GM12872 (cell line): ENCODE measurements at regions not wholly inside any gene's neighbourhood (a gene's known extent, or its start where the extent isn't known, plus 50 kb on each side); places are given as distances from the start of the nearest gene placed in this dataset.

Experiments
- CTCF ChIP-seq: IDR thresholded peaks from 3 replicates; pipeline ENCODE4 v1.5.1; 2011; ENCODE audit warnings: low read depth, mild to moderate bottlenecking, low read length, moderate library complexity; ENCODE audit not compliant: insufficient read depth

- TF ChIP-seq CTCF = no peak
These were observed 140.1 kb upstream of the CAMK1G start for GRCh38 chr1:209443361-209443931.

- no peak for TF ChIP-seq CTCF
These were observed 139.4 kb upstream of the CAMK1G start for GRCh38 chr1:209443975-209444651.

DNA sequence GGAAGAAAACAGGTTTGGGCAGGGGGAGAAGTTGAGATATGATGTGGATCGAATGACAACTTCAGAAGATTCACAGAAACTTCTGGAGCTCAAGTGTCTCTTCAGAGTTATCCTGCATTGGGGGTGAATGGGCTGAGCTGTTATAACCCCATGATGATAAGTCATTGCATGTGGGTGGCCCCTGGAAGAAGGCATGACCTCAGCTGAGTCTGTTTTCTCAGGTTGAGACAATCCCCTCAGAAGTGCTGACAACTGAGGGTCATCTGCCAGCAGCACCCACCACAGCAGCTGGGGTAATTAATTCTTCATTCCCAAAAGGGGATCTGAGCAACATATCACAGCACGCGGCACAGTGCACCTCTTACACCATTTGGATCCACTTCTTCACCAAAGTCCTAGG is 138.6 kb upstream of the CAMK1G start:
- TF ChIP-seq CTCF = no peak

- TF ChIP-seq CTCF = no peak
These were observed 137.9 kb upstream of the CAMK1G start for GRCh38 chr1:209445576-209445975.

DNA sequence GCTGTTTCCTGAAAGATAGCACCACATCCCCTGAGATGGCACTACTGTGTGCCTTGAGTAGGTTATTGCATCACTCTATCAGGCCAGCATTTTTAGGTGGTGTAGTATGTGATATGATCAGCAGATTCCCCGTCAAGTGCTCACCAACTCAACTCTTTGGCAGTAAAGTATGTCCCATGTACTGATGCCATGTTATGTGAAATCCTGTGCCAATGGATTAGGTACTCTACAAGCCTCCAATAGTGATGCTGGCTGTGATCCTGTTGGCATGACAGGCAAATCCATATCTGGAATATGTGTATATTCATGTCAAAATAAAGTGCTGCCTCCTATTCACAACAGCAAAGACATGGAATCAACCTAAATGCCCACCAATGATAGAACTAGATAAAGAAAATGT is 137.2 kb upstream of the CAMK1G start:
- no peak for TF ChIP-seq CTCF

DNA sequence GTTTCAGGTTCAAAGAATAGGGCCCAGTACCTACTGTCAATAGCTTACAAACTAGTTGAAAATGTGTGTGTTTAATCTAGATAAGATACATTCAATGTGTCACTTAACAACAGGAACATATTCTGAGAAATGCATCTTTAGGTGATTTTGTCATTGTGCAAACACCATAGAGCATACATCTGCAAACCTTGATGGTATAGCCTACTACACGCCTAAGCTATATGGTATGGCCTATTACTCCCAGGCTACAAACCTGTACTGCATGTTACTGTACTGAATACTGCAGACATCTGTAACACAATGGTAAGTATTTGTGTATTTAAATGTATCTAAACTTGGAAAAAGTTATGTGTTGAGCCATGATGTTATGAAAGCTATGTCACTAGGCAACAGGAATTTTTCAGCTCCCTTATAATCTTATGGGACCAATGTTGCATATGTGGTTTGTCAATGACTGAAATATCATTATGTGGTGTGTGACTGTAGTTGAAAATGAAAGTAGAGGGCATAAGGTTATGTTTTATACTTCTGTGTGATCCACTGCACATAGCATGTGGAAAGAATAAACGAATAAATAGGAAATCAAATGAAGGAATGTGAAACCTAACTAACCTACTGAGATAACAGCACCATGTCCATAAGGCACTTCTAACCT is 129.0 kb upstream of the CAMK1G start:
- no peak for TF ChIP-seq CTCF

- TF ChIP-seq CTCF = no peak
These were observed 128.4 kb upstream of the CAMK1G start for GRCh38 chr1:209455145-209455544.
